ENCODE measurements at regions not wholly inside any gene's neighbourhood (a gene's known extent, or its start where the extent isn't known, plus 50 kb on each side); places are given as distances from the start of the nearest gene placed in this dataset.

DNA sequence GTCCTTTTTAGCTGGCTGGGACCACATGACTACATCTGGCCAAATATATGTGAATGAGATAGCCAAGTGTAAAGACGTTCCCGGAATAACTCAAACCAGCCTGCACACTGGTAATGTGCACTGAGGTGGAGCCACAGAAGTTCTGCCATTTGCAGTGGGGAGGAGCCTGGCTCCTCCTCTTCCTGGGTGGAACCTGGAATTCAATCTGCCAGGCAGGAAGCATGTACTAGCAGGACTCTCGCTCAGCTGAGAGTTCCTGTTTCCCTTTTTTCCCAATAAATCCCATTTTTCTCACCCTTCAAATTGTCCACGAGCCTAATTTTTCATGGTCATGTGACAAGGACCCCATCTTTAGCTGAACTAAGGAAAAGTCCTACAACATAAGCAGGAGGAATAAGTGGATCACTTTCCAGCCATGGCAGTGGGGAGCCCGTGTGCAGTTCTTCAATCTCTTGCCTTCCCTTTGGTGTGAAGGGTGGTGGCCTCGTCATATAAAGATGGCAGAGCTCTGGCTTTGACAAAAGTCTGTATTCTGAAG, 183.2 kb downstream of the UXS1 start:
- POLR2A ChIA-PET, result no interaction called here
- Histone ChIP-seq H3K36me3 (ENCODE audit: insufficient read depth, low read length) (no peaks in the 10 kb centered on the region), H3K4me3 (ENCODE audit: low read length) (no peak overlapping the region), H3K27ac (ENCODE audit: low read depth in 1 of 2, low read length in 2 of 2) (no peak overlapping the region), H3K9me3 (ENCODE audit: control insufficient read depth in 1 of 2, insufficient read depth in 1 of 2, low read length in 2 of 2) (peaks cover 9 to 10% of the 10 kb centered on the region in 2 experiments), H3K4me1 (ENCODE audit: insufficient read depth, low read length) (no peaks in the 10 kb centered on the region), H3K27me3 (ENCODE audit: control insufficient read depth in 1 of 2, insufficient read depth in 2 of 2, low read length in 2 of 2) (no peaks in the 10 kb centered on the region)
- ATAC-seq (ENCODE audit: poor library complexity) (no peak), DNase-seq (no peak)
- no peaks in the 10 kb centered on the region for H3K4me1 Mint-ChIP-seq (ENCODE audit: low read depth)
- TF ChIP-seq, protein P1, sequence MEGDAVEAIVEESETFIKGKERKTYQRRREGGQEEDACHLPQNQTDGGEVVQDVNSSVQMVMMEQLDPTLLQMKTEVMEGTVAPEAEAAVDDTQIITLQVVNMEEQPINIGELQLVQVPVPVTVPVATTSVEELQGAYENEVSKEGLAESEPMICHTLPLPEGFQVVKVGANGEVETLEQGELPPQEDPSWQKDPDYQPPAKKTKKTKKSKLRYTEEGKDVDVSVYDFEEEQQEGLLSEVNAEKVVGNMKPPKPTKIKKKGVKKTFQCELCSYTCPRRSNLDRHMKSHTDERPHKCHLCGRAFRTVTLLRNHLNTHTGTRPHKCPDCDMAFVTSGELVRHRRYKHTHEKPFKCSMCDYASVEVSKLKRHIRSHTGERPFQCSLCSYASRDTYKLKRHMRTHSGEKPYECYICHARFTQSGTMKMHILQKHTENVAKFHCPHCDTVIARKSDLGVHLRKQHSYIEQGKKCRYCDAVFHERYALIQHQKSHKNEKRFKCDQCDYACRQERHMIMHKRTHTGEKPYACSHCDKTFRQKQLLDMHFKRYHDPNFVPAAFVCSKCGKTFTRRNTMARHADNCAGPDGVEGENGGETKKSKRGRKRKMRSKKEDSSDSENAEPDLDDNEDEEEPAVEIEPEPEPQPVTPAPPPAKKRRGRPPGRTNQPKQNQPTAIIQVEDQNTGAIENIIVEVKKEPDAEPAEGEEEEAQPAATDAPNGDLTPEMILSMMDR (IDR thresholded peaks at IDR 0.05), result no peak
- H3K4me3 Mint-ChIP-seq, result no peak overlapping the region
- CTCF ChIA-PET, result no interaction called here
- no peaks in the 10 kb centered on the region for H3K27me3 Mint-ChIP-seq
- peaks cover 13% of the 10 kb centered on the region for H3K36me3 Mint-ChIP-seq (ENCODE audit: low read depth)
- peaks cover 8% of the 10 kb centered on the region for H3K9me3 Mint-ChIP-seq
- H3K27ac Mint-ChIP-seq, result no peak overlapping the region
- intact Hi-C loops (cut with DNase I, micrococcal nuclease), result no loop called here

DNA sequence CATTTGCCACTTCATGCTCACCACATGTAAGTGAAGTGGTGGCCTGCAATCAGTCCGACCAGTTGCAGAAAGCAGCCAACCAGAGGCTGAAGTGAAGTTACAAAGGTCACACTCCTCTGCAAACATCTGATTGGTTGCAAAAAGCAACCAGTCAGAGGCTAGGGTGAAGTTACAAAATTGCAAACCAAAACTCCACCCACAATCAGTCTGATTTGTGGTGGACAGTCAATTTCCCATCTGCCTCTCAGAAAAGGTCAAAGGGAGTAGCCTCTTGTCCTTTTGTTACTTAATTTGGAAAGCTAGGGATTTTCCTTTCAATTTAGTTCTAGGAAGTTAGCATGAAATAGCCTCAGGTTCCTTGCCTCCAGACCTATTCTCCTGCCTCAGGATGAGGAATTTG, 185.0 kb downstream of the UXS1 start:
- ATAC-seq (ENCODE audit: poor library complexity), result no peak
- H3K27me3 Mint-ChIP-seq, result no peaks in the 10 kb centered on the region
- POLR2A ChIA-PET, result no interaction called here

DNA sequence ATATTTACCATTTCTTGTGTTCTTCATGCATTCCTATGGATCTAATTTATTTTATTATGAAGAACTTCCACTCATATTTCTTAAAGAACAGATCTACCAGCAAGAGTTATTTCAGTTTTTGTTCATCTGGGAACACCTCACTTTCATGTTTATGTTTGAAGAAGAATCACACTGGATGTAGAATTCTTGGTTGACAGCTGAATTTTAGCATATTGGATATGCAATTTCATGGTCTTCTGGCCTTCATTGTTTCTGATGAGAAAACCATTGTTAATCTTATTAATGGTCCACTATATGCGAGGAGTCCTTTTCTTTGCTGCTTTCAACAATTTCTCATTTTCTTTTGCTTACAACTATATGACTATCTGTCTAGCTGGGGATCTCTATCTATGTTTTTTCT, 189.2 kb downstream of the UXS1 start:
- H3K27ac ChIP-seq (ENCODE audit: low read depth in 1 of 2, low read length in 2 of 2), result no peak overlapping the region
- H3K4me1 ChIP-seq (ENCODE audit: insufficient read depth, low read length), result no peaks in the 10 kb centered on the region
- peaks cover 24% of the 10 kb centered on the region for H3K36me3 Mint-ChIP-seq (ENCODE audit: low read depth)
- H3K36me3 ChIP-seq (ENCODE audit: insufficient read depth, low read length), result no peaks in the 10 kb centered on the region
- peaks cover 9 to 33% of the 10 kb centered on the region in 2 experiments for H3K9me3 ChIP-seq (ENCODE audit: control insufficient read depth in 1 of 2, insufficient read depth in 1 of 2, low read length in 2 of 2)
- H3K4me3 Mint-ChIP-seq, result no peak overlapping the region
- H3K4me1 Mint-ChIP-seq (ENCODE audit: low read depth), result no peaks in the 10 kb centered on the region
- CTCF ChIA-PET, result no interaction called here
- no peaks in the 10 kb centered on the region for H3K27me3 Mint-ChIP-seq
- POLR2A ChIA-PET, result no interaction called here
- TF ChIP-seq, protein P1 (IDR thresholded peaks at IDR 0.05), result no peak
- intact Hi-C loops (cut with DNase I, micrococcal nuclease), result no loop called here
- ATAC-seq (ENCODE audit: poor library complexity) (no peak), DNase-seq (no peak)
- H3K27me3 ChIP-seq (ENCODE audit: control insufficient read depth in 1 of 2, insufficient read depth in 2 of 2, low read length in 2 of 2), result no peaks in the 10 kb centered on the region
- no peak overlapping the region for H3K27ac Mint-ChIP-seq
- H3K4me3 ChIP-seq (ENCODE audit: low read length), result no peak overlapping the region
- peaks cover 13% of the 10 kb centered on the region for H3K9me3 Mint-ChIP-seq

More for the DNA sequence above, 185.0 kb downstream of the UXS1 start:
- no peak overlapping the region for H3K4me3 ChIP-seq (ENCODE audit: low read length)
- no peaks in the 10 kb centered on the region for H3K36me3 ChIP-seq (ENCODE audit: insufficient read depth, low read length)
- no peak overlapping the region for H3K27ac ChIP-seq (ENCODE audit: low read depth in 1 of 2, low read length in 2 of 2)
- TF ChIP-seq, protein P1 (IDR thresholded peaks at IDR 0.05), result no peak
- no peak overlapping the region for H3K27ac Mint-ChIP-seq
- DNase-seq, result no peak
- CTCF ChIA-PET, result interaction anchor here (1.2 to 1.4 kb wide), 2 partner anchors 9 to 14 kb away, joined by 3 read pairs; no protein-coding TSS in a partner anchor
- H3K9me3 ChIP-seq (ENCODE audit: control insufficient read depth in 1 of 2, insufficient read depth in 1 of 2, low read length in 2 of 2), result peaks cover 9 to 25% of the 10 kb centered on the region in 2 experiments
- no peak overlapping the region for H3K4me3 Mint-ChIP-seq
- intact Hi-C loops (cut with DNase I, micrococcal nuclease), result no loop called here
- H3K36me3 Mint-ChIP-seq (ENCODE audit: low read depth), result peaks cover 24% of the 10 kb centered on the region
- H3K9me3 Mint-ChIP-seq, result peaks cover 11% of the 10 kb centered on the region
- no peaks in the 10 kb centered on the region for H3K27me3 ChIP-seq (ENCODE audit: control insufficient read depth in 1 of 2, insufficient read depth in 2 of 2, low read length in 2 of 2)
- H3K4me1 ChIP-seq (ENCODE audit: insufficient read depth, low read length), result no peaks in the 10 kb centered on the region
- H3K4me1 Mint-ChIP-seq (ENCODE audit: low read depth), result no peaks in the 10 kb centered on the region

Data from CD4-positive, alpha-beta T cell (primary cell).